SK-N-SH (cell line): ENCODE measurements at regions not wholly inside any gene's neighbourhood (a gene's known extent, or its start where the extent isn't known, plus 50 kb on each side); places are given as distances from the start of the nearest gene placed in this dataset.

ENCODE experiments used
- CHD2 ChIP-seq: fragments of 150-350 bp; IDR thresholded peaks from 2 replicates; pipeline ENCODE4 v1.6.1; 2018; ENCODE audit warnings: low read length; ENCODE audit not compliant: partially characterized antibody
- GABPA ChIP-seq: IDR thresholded peaks from 2 replicates; pipeline ENCODE4 v1.4.0; 2012; ENCODE audit warnings: low read depth, mild to moderate bottlenecking
- GATA2 ChIP-seq: sonication (generic); formaldehyde crosslinking; IDR thresholded peaks from 2 replicates; pipeline ENCODE4 v1.5.0; 2020; ENCODE audit warnings: mild to moderate bottlenecking, missing genetic modification reagents
- JUND ChIP-seq: IDR thresholded peaks from 2 replicates; pipeline ENCODE4 v1.4.0; 2012
- RFX5 ChIP-seq: IDR thresholded peaks from 2 replicates; pipeline ENCODE4 v1.6.1; 2012; ENCODE audit warnings: mild to moderate bottlenecking, improper control_type of control experiment, low read length
- RXRA ChIP-seq: IDR thresholded peaks from 2 replicates; pipeline ENCODE4 v1.4.0; 2012; ENCODE audit warnings: low read depth, mild to moderate bottlenecking, borderline replicate concordance
- TCF12 ChIP-seq: IDR thresholded peaks from 2 replicates; pipeline ENCODE4 v1.4.0; 2012
- TF ChIP-seq, protein P1 (sequence below): IDR thresholded peaks from 2 replicates; pipeline ENCODE4 v1.4.0; 2012; ENCODE audit warnings: low read depth, borderline replicate concordance
- TF ChIP-seq, protein P2 (sequence below): fragments of 200-600 bp; sonication (generic); IDR thresholded peaks from 2 replicates; pipeline ENCODE4 v1.6.1; 2017; ENCODE audit warnings: antibody characterized with exemption, mild to moderate bottlenecking, moderate library complexity
- TF ChIP-seq, protein P3 (sequence below): IDR thresholded peaks from 2 replicates; pipeline ENCODE4; 2012
- TF ChIP-seq, protein P4 (sequence below): IDR thresholded peaks from 2 replicates; pipeline ENCODE4 v1.6.1; 2012; ENCODE audit warnings: mild to moderate bottlenecking, low read depth, low read length, moderate library complexity
- TF ChIP-seq, protein P5 (sequence below): fragments of 150-350 bp; IDR thresholded peaks from 2 replicates; pipeline ENCODE4 v1.6.1; 2017; ENCODE audit warnings: antibody characterized with exemption, low read length, low read depth, borderline replicate concordance

DNA sequence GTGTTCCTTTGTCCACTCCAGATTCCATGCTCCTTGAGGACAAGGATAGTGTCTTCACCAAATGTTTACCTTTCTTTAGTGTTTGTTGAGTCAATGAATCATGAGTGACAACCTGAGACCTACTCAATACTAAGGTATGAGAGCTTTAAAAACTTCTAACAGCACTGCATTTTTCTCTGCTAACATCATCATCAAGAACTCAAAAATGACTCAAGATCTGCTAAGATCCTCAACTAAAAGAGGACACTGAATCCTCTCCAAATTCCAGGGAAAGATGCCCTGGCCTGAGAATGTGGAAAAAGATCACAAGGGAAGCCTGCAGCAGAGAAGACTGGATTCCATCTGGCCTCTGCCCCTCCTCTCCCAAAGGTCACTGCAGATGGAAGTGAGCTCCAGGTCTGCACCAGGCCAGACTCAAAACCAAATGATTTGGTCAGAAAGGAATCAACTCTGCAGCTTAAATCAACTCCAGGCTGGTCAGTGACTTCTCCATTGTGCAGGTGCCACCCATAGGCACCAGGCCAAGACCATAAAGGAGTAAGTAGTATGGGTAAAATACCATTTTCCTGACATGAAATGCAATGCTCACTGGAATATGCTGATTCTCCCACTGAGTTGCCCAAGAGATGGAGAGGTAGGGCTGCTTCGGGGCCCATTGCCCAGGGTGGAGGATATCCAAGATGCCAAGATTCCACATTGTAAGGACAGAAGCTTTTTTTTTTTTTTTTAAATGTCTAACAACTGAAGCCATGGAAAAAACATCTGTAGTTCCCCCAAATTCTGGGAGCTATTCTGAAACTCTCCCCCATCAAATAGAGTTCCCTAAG lies 89.5 kb upstream of the DOCK9 start (continued):
- TF ChIP-seq, protein P1, sequence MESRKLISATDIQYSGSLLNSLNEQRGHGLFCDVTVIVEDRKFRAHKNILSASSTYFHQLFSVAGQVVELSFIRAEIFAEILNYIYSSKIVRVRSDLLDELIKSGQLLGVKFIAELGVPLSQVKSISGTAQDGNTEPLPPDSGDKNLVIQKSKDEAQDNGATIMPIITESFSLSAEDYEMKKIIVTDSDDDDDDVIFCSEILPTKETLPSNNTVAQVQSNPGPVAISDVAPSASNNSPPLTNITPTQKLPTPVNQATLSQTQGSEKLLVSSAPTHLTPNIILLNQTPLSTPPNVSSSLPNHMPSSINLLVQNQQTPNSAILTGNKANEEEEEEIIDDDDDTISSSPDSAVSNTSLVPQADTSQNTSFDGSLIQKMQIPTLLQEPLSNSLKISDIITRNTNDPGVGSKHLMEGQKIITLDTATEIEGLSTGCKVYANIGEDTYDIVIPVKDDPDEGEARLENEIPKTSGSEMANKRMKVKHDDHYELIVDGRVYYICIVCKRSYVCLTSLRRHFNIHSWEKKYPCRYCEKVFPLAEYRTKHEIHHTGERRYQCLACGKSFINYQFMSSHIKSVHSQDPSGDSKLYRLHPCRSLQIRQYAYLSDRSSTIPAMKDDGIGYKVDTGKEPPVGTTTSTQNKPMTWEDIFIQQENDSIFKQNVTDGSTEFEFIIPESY: no peak
- TF ChIP-seq, protein P2, sequence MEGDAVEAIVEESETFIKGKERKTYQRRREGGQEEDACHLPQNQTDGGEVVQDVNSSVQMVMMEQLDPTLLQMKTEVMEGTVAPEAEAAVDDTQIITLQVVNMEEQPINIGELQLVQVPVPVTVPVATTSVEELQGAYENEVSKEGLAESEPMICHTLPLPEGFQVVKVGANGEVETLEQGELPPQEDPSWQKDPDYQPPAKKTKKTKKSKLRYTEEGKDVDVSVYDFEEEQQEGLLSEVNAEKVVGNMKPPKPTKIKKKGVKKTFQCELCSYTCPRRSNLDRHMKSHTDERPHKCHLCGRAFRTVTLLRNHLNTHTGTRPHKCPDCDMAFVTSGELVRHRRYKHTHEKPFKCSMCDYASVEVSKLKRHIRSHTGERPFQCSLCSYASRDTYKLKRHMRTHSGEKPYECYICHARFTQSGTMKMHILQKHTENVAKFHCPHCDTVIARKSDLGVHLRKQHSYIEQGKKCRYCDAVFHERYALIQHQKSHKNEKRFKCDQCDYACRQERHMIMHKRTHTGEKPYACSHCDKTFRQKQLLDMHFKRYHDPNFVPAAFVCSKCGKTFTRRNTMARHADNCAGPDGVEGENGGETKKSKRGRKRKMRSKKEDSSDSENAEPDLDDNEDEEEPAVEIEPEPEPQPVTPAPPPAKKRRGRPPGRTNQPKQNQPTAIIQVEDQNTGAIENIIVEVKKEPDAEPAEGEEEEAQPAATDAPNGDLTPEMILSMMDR: no peak
- TF ChIP-seq GATA2: no peak
- TF ChIP-seq JUND: peak; percentile 83
- TF ChIP-seq, protein P3, sequence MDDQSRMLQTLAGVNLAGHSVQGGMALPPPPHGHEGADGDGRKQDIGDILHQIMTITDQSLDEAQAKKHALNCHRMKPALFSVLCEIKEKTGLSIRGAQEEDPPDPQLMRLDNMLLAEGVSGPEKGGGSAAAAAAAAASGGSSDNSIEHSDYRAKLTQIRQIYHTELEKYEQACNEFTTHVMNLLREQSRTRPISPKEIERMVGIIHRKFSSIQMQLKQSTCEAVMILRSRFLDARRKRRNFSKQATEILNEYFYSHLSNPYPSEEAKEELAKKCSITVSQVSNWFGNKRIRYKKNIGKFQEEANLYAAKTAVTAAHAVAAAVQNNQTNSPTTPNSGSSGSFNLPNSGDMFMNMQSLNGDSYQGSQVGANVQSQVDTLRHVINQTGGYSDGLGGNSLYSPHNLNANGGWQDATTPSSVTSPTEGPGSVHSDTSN: peak; percentile 84
- TF ChIP-seq RXRA: no peak; the same call in 1 of the 2 replicates
- no peak for TF ChIP-seq GABPA
- TF ChIP-seq, protein P4, sequence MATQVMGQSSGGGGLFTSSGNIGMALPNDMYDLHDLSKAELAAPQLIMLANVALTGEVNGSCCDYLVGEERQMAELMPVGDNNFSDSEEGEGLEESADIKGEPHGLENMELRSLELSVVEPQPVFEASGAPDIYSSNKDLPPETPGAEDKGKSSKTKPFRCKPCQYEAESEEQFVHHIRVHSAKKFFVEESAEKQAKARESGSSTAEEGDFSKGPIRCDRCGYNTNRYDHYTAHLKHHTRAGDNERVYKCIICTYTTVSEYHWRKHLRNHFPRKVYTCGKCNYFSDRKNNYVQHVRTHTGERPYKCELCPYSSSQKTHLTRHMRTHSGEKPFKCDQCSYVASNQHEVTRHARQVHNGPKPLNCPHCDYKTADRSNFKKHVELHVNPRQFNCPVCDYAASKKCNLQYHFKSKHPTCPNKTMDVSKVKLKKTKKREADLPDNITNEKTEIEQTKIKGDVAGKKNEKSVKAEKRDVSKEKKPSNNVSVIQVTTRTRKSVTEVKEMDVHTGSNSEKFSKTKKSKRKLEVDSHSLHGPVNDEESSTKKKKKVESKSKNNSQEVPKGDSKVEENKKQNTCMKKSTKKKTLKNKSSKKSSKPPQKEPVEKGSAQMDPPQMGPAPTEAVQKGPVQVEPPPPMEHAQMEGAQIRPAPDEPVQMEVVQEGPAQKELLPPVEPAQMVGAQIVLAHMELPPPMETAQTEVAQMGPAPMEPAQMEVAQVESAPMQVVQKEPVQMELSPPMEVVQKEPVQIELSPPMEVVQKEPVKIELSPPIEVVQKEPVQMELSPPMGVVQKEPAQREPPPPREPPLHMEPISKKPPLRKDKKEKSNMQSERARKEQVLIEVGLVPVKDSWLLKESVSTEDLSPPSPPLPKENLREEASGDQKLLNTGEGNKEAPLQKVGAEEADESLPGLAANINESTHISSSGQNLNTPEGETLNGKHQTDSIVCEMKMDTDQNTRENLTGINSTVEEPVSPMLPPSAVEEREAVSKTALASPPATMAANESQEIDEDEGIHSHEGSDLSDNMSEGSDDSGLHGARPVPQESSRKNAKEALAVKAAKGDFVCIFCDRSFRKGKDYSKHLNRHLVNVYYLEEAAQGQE: no peak
- no peak for TF ChIP-seq CHD2
- TF ChIP-seq, protein P5, sequence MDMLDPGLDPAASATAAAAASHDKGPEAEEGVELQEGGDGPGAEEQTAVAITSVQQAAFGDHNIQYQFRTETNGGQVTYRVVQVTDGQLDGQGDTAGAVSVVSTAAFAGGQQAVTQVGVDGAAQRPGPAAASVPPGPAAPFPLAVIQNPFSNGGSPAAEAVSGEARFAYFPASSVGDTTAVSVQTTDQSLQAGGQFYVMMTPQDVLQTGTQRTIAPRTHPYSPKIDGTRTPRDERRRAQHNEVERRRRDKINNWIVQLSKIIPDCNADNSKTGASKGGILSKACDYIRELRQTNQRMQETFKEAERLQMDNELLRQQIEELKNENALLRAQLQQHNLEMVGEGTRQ: no peak
- TF ChIP-seq RFX5: no peak
- peak; percentile 86 for TF ChIP-seq TCF12
